ENCODE measurements at regions not wholly inside any gene's neighbourhood (a gene's known extent, or its start where the extent isn't known, plus 50 kb on each side); places are given as distances from the start of the nearest gene placed in this dataset.

- Histone ChIP-seq H3K9ac (no peak overlapping the region), H3K9me3 (replicated peaks in 1 of 11) (peaks cover 0 to 11% (median 0%) of the 10 kb centered on the region in 11 experiments; a peak in 1 of 22 replicates), H3K4me2 (no peak overlapping the region), H3K4me1 (peaks cover 0 to 4% (median 0%) of the 10 kb centered on the region in 10 experiments; a peak in 1 of 20 replicates), H3K36me3 (no peaks in the 10 kb centered on the region), H3K4me3 (no peak overlapping the region), H3K27ac (no peak overlapping the region), H3K27me3 (no peaks in the 10 kb centered on the region), H4K20me1 (no peaks in the 10 kb centered on the region)
- TF ChIP-seq Cebpa-rat (IDR thresholded peaks at IDR 0.05) = no peak
Observed at GRCh38 chr2:221107424-221107823, 464.7 kb downstream of the EPHA4 start.

- Histone ChIP-seq H3K9me3 (replicated peaks in 1 of 11) (peaks cover 0 to 11% (median 0%) of the 10 kb centered on the region in 11 experiments; a peak in 1 of 22 replicates), H3K27me3 (no peaks in the 10 kb centered on the region), H3K9ac (no peak overlapping the region), H4K20me1 (no peaks in the 10 kb centered on the region), H3K36me3 (no peaks in the 10 kb centered on the region), H3K4me1 (no peaks in the 10 kb centered on the region), H3K27ac (no peak overlapping the region), H3K4me2 (no peak overlapping the region), H3K4me3 (no peak overlapping the region)
- no peak for TF ChIP-seq Cebpa-rat (IDR thresholded peaks at IDR 0.05)
Observed at GRCh38 chr2:221109552-221109951, 462.6 kb downstream of the EPHA4 start.

GRCh38 chr2:221111739-221112138, 460.4 kb downstream of the EPHA4 start:
- no peak for TF ChIP-seq Cebpa-rat (IDR thresholded peaks at IDR 0.05)
- Histone ChIP-seq H3K9me3 (replicated peaks in 1 of 11) (peaks cover 0 to 7% (median 0%) of the 10 kb centered on the region in 11 experiments; a peak in 1 of 22 replicates), H3K36me3 (no peaks in the 10 kb centered on the region), H3K4me2 (no peak overlapping the region), H3K4me1 (no peaks in the 10 kb centered on the region), H3K27ac (no peak overlapping the region), H3K27me3 (no peaks in the 10 kb centered on the region), H4K20me1 (no peaks in the 10 kb centered on the region), H3K4me3 (no peak overlapping the region), H3K9ac (no peak overlapping the region)

GRCh38 chr2:221112744-221113143, 459.4 kb downstream of the EPHA4 start:
- Histone ChIP-seq H3K4me2 (no peak overlapping the region), H3K4me1 (no peaks in the 10 kb centered on the region), H3K27ac (no peak overlapping the region), H3K36me3 (no peaks in the 10 kb centered on the region), H3K27me3 (no peaks in the 10 kb centered on the region), H4K20me1 (no peaks in the 10 kb centered on the region), H3K9me3 (replicated peaks in 1 of 11) (no peaks in the 10 kb centered on the region), H3K9ac (no peak overlapping the region), H3K4me3 (no peak overlapping the region)
- no peak for TF ChIP-seq Cebpa-rat (IDR thresholded peaks at IDR 0.05)

- no peak overlapping the region for H3K27ac ChIP-seq
- no peak overlapping the region for H3K4me2 ChIP-seq
- H3K9me3 ChIP-seq (replicated peaks in 1 of 11) = no peaks in the 10 kb centered on the region
- H3K36me3 ChIP-seq = no peaks in the 10 kb centered on the region
- TF ChIP-seq Cebpa-rat (IDR thresholded peaks at IDR 0.05) = no peak
- no peak overlapping the region for H3K4me3 ChIP-seq
- H3K27me3 ChIP-seq = no peaks in the 10 kb centered on the region
- no peaks in the 10 kb centered on the region for H4K20me1 ChIP-seq
- H3K4me1 ChIP-seq = no peaks in the 10 kb centered on the region
- H3K9ac ChIP-seq = no peak overlapping the region
Observed at GRCh38 chr2:221115944-221116343, 456.2 kb downstream of the EPHA4 start.

- no peak overlapping the region for H3K4me2 ChIP-seq
- no peaks in the 10 kb centered on the region for H3K36me3 ChIP-seq
- H3K4me3 ChIP-seq = no peak overlapping the region
- H3K27ac ChIP-seq = no peak overlapping the region
- no peaks in the 10 kb centered on the region for H4K20me1 ChIP-seq
- H3K9ac ChIP-seq = no peak overlapping the region
- no peaks in the 10 kb centered on the region for H3K9me3 ChIP-seq (replicated peaks in 1 of 11)
- peaks cover 0 to 5% (median 0%) of the 10 kb centered on the region in 10 experiments; a peak in 3 of 20 replicates for H3K4me1 ChIP-seq
- TF ChIP-seq Cebpa-rat (IDR thresholded peaks at IDR 0.05) = no peak
- no peaks in the 10 kb centered on the region for H3K27me3 ChIP-seq
Observed at GRCh38 chr2:221120643-221121042, 451.5 kb downstream of the EPHA4 start.

GRCh38 chr2:221123396-221123795, 448.7 kb downstream of the EPHA4 start:
- no peak for TF ChIP-seq Cebpa-rat (IDR thresholded peaks at IDR 0.05)

GRCh38 chr2:221124532-221125240, 447.4 kb downstream of the EPHA4 start:
- Histone ChIP-seq H4K20me1 (no peaks in the 10 kb centered on the region), H3K9me3 (replicated peaks in 1 of 11) (peaks cover 15 to 24% (median 20%) of the 10 kb centered on the region in 11 experiments), H3K27ac (no peak overlapping the region), H3K9ac (no peak overlapping the region), H3K36me3 (no peaks in the 10 kb centered on the region), H3K4me2 (peak overlapping the region in 2 of 11 experiments; percentile 11 to 18; a peak in 2 of 22 replicates), H3K4me3 (no peak overlapping the region), H3K4me1 (peaks cover 0 to 5% (median 0%) of the 10 kb centered on the region in 10 experiments; a peak in 3 of 20 replicates), H3K27me3 (no peaks in the 10 kb centered on the region)
- TF ChIP-seq Cebpa-rat (IDR thresholded peaks at IDR 0.05) = no peak

More at GRCh38 chr2:221123396-221123795, 448.7 kb downstream of the EPHA4 start:
- Histone ChIP-seq H3K9ac (no peak overlapping the region), H3K4me3 (no peak overlapping the region), H4K20me1 (no peaks in the 10 kb centered on the region), H3K4me2 (no peak overlapping the region), H3K36me3 (no peaks in the 10 kb centered on the region), H3K4me1 (peaks cover 0 to 5% (median 0%) of the 10 kb centered on the region in 10 experiments; a peak in 3 of 20 replicates), H3K27me3 (no peaks in the 10 kb centered on the region), H3K27ac (no peak overlapping the region), H3K9me3 (replicated peaks in 1 of 11) (peaks cover 10 to 16% (median 13%) of the 10 kb centered on the region in 11 experiments)

- H3K36me3 ChIP-seq = no peaks in the 10 kb centered on the region
- H4K20me1 ChIP-seq = no peaks in the 10 kb centered on the region
- H3K9me3 ChIP-seq (replicated peaks in 1 of 11) = peaks cover 15 to 24% (median 20%) of the 10 kb centered on the region in 11 experiments
- H3K9ac ChIP-seq = no peak overlapping the region
- TF ChIP-seq Cebpa-rat (IDR thresholded peaks at IDR 0.05) = no peak
- no peak overlapping the region for H3K4me2 ChIP-seq
- no peak overlapping the region for H3K4me3 ChIP-seq
- peaks cover 0 to 5% (median 0%) of the 10 kb centered on the region in 10 experiments; a peak in 3 of 20 replicates for H3K4me1 ChIP-seq
- no peak overlapping the region for H3K27ac ChIP-seq
- no peaks in the 10 kb centered on the region for H3K27me3 ChIP-seq
Observed at GRCh38 chr2:221125691-221126090, 446.4 kb downstream of the EPHA4 start.

- TF ChIP-seq Cebpa-rat (IDR thresholded peaks at IDR 0.05) = no peak
- Histone ChIP-seq H3K27me3 (no peaks in the 10 kb centered on the region), H3K27ac (no peak overlapping the region), H3K4me2 (no peak overlapping the region), H3K4me1 (peaks cover 0 to 5% (median 1%) of the 10 kb centered on the region in 10 experiments; a peak in 5 of 20 replicates), H3K4me3 (no peak overlapping the region), H4K20me1 (no peaks in the 10 kb centered on the region), H3K36me3 (no peaks in the 10 kb centered on the region), H3K9me3 (replicated peaks in 1 of 11) (peaks cover 15 to 24% (median 20%) of the 10 kb centered on the region in 11 experiments), H3K9ac (no peak overlapping the region)
Observed at GRCh38 chr2:221129657-221130056, 442.4 kb downstream of the EPHA4 start.
